GM10266 (cell line): ENCODE measurements at regions not wholly inside any gene's neighbourhood (a gene's known extent, or its start where the extent isn't known, plus 50 kb on each side); places are given as distances from the start of the nearest gene placed in this dataset.

Experiments used
- DNase-seq: peaks from one replicate; pipeline ENCODE4 v3.0.0; 2012; ENCODE audit errors: extremely low spot score
- CTCF ChIP-seq: IDR thresholded peaks from 2 replicates; pipeline ENCODE4 v1.5.1; 2012; ENCODE audit warnings: mild to moderate bottlenecking, low read depth; ENCODE audit not compliant: control insufficient read depth, insufficient read depth; ENCODE audit errors: missing control alignments

DNA sequence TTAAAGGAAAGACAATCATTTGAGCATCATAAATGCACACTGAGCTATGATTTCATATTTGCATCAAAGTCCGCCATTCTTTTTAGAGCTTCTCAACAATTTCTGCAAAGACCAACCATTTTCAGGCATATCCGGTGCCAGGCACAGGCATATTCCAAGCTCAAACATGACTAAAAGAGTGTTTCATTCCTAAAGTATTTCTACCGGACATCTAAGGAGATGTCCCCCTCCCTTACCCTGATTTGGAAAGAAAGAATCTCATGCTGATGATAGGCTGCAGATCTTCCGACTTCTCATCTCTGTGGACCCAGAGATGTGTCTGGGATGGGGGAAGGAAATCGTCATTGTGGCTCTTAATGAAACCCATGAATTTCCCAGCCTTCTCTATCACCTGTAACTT lies 600.5 kb upstream of the MGMT start:
- no peak for TF ChIP-seq CTCF
- no peak for DNase-seq

DNA sequence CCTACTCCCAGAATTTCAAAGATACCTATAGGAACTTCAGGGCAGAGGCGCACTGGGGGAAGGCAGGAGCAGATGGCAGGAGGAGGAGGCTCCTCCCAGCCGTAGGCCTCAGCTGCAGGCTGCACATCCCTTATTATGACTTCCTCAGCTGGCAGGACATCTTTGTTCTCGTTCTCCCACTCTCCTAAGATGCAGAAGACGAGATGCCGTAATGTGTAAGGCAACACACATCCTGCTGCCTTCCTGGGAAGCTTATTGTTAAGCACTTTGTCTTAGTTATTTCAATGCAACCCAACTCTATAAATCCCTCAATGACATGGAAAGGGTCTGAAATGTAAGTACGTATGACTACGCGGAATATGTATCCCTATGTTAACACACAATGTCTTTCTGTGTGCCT lies 599.8 kb upstream of the MGMT start:
- no peak for DNase-seq
- TF ChIP-seq CTCF = no peak

DNA sequence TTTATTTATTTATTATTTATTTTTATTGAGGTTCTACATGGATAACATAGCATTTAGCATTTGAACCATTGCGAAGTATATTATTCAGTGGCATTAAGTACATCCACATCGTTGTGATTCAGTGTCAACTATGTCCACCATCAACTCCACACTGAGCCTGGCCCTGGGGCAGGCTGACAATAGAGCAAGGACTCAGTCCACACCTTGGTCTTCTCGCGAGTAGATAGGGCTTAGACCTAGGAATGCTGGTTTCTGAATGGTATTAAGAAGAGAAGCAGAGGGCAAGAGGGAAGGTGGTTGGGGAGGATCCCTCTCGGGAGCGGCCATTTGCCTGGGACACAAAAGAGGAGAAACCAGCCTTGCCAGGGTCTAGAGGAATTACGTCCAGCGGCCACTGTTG lies 599.2 kb upstream of the MGMT start:
- TF ChIP-seq CTCF = no peak
- no peak for DNase-seq

DNA sequence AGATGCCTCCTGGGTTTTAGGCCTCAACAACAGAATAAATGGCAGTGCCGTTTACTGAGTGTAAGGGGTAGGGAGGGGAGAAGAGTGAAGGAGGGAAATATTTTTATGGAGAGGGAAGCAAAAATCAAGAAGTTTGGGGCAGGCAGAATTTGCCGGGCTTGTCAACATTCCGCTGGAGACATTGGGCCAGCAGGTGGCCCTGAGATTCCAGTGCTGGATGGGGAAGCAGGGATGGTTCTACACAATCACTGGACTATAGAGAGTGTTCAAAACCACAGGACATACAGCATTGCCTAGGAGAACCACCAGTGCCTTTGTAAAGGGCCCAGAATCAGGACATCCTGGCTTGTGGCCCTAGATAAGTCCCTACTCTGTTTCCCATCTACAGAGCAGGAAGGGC lies 598.6 kb upstream of the MGMT start:
- no peak for DNase-seq
- no peak for TF ChIP-seq CTCF

GRCh38 chr10:128869101-128869749 lies 597.8 kb upstream of the MGMT start:
- TF ChIP-seq CTCF = no peak
- DNase-seq = no peak

GRCh38 chr10:128870830-128871597 lies 596.0 kb upstream of the MGMT start:
- TF ChIP-seq CTCF = no peak
- no peak for DNase-seq

DNA sequence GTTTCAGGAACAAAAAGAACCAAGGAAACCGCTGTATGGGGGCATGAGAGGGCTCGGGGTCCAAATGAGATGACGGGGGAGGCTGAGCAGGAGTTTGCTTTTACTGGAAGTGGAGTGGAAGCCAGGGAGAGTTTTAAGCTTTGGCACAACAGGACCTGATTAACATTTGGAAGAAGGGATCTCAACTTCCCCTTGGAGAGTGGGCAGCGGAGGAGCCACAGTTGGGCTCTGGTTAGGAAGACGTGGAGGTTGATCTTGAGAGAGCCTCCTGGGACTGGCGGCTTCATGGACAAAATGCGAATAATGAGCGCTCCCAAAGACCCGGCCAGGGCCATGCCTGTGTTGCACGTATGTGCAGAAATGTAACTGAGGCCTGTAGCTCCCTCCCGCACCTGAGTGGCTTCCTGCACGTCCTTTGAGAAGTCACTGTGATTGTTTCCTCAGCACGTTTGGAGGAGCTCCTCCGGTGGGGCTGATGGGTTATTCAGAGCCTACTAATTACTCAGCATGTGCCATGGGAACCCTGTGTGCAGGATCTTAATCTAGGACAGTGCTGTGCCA lies 595.3 kb upstream of the MGMT start:
- TF ChIP-seq CTCF = no peak
- DNase-seq = no peak
